Erythroblast (primary cell): ENCODE measurements at regions not wholly inside any gene's neighbourhood (a gene's known extent, or its start where the extent isn't known, plus 50 kb on each side); places are given as distances from the start of the nearest gene placed in this dataset.

Experiments used
- GATA1 ChIP-seq: IDR thresholded peaks from 2 replicates; pipeline ENCODE4 v1.6.1; 2011; ENCODE audit warnings: low read depth, mild to moderate bottlenecking, control low read depth, low read length, moderate library complexity
- POLR2A ChIP-seq: IDR thresholded peaks from 2 replicates; pipeline ENCODE4 v1.6.1; 2011; ENCODE audit warnings: mild to moderate bottlenecking, low read length

DNA sequence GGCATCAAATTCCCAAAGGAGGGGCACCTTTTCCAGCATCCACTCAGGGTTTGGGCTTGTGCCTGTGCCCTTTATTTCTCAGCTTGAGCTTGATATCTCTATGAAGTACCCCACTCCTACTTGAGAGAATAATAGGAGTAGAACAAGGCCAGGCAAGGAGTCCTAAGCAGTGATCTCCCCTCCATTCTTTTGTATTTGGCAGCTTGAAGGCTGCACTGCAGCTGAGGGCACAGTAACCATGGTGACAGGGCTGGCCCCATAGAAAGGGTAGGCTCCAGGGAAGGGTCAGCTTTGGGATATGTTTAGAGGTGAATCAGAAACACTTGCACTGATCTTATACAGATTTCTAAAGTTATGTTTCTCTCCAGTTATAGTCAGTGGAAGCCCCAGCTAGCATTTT, 145.4 kb upstream of the SLC24A5 start:
- TF ChIP-seq POLR2A (no peak), GATA1 (no peak)
